22Rv1 (cell line): ENCODE measurements at regions not wholly inside any gene's neighbourhood (a gene's known extent, or its start where the extent isn't known, plus 50 kb on each side); places are given as distances from the start of the nearest gene placed in this dataset.

ENCODE experiments used
- ZFX ChIP-seq: fragments of 450-650 bp; IDR thresholded peaks from 2 replicates; pipeline ENCODE4 v1.6.1; 2017; ENCODE audit warnings: antibody characterized with exemption, borderline replicate concordance
- TF ChIP-seq, protein P1 (sequence below): fragments of 450-650 bp; IDR thresholded peaks from 2 replicates; pipeline ENCODE4 v1.5.1; 2017; ENCODE audit warnings: mild to moderate bottlenecking

- TF ChIP-seq, protein P1, sequence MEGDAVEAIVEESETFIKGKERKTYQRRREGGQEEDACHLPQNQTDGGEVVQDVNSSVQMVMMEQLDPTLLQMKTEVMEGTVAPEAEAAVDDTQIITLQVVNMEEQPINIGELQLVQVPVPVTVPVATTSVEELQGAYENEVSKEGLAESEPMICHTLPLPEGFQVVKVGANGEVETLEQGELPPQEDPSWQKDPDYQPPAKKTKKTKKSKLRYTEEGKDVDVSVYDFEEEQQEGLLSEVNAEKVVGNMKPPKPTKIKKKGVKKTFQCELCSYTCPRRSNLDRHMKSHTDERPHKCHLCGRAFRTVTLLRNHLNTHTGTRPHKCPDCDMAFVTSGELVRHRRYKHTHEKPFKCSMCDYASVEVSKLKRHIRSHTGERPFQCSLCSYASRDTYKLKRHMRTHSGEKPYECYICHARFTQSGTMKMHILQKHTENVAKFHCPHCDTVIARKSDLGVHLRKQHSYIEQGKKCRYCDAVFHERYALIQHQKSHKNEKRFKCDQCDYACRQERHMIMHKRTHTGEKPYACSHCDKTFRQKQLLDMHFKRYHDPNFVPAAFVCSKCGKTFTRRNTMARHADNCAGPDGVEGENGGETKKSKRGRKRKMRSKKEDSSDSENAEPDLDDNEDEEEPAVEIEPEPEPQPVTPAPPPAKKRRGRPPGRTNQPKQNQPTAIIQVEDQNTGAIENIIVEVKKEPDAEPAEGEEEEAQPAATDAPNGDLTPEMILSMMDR = no peak
- TF ChIP-seq ZFX = no peak
Measured at GRCh38 chr3:118544458-118544857, 490.2 kb downstream of the IGSF11 start.
